HG02840 (cell line): ENCODE measurements at regions not wholly inside any gene's neighbourhood (a gene's known extent, or its start where the extent isn't known, plus 50 kb on each side); places are given as distances from the start of the nearest gene placed in this dataset.

ENCODE experiments used
- ATAC-seq: cut with Tn5 transposase; IDR thresholded peaks from one replicate; pipeline ENCODE4 v1.9.1; 2021; ENCODE audit warnings: mild to moderate bottlenecking, moderate library complexity, moderate number of reproducible peaks; ENCODE audit not compliant: unreplicated experiment, low FRiP score

- no peak for ATAC-seq
These were observed 251.7 kb downstream of the FZD1 start for GRCh38 chr7:91515961-91516360.

- ATAC-seq, result no peak
These were observed 253.1 kb downstream of the FZD1 start for GRCh38 chr7:91517201-91517785.

- ATAC-seq, result no peak
These were observed 253.8 kb downstream of the FZD1 start for GRCh38 chr7:91518058-91518457.

DNA sequence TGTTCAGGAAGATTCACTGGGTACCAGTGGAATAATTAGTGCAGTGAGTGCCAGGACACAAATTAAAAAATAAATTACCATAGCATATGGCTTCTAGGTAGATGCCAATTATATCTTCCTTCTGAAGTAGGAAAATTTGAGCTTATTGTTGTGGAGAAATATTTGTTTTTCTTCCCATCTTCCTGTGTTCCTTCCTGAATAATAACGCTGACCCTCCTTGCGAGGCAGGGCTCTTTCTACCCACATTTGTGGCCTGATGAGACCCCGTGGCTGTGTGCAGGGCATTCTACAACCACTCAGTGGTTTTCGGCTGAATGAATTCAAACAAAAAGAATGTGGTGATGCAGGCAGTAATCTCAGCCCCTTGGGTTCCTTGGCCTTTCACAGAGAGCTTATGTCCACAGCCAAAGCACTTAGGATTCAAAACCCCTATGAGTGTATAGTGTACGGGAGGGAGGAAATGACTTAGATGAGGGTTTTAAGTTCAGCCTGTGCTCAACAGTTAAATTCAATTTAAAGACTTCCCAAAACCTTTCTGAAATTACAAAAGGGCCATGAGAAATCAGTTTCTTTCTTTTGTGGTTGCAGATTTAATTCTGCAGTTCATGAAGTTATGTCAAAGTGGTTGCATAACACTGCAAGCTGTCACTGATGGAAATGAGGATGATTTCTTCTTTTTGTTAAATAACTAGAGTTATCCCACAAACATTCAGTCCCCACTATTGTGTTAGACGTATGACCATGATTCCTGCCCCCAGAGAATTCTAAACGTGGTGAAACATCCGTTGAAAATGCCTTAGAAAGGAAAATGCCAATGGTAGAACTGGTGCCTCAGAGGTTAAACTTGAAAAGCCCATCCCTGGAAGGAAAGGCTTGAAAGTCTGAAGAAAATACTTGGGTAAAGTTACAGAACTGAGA is 255.3 kb downstream of the FZD1 start:
- ATAC-seq, result no peak

DNA sequence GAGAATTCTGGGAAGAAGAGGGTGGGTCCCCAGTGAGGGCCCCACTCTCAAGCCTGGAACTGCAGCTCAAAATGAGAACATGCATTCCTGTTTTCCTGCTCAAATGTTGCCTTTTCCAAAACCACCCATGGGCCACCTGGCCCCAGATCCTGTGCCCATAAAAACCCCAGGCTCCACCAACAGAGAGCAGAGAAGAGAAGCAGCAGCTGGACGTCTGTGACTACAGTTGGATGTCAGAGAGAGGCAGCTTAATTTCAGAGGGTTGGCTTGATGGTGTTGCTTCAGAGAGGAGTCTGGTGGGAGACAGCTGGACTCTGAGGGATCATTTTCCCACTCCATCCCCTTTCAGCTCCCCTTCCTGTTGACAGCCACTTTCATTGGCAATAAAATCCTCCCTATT is 256.4 kb downstream of the FZD1 start:
- no peak for ATAC-seq

- no peak for ATAC-seq
These were observed 262.2 kb downstream of the FZD1 start for GRCh38 chr7:91526404-91526803.

DNA sequence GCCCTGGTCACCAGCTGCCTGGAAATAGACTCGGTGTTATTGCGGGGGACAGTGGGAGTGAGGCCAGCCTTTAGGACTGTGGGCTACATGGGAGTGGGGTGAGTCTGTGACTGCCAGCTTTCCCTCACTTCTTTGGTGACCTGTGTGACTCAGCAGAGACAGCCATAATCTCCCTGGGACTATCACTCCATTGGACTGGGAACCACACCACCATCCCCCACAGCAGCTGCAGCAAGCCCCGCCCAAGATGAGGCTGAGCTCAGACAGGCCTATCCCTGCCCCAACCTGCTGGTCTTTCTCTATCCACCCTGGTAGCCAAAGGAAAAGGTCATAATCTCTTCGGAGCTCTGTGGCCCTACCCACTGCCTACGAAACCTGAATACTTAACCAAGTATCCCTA is 263.2 kb downstream of the FZD1 start:
- ATAC-seq, result no peak

- ATAC-seq, result no peak
These were observed 269.8 kb downstream of the FZD1 start for GRCh38 chr7:91533996-91534395.

DNA sequence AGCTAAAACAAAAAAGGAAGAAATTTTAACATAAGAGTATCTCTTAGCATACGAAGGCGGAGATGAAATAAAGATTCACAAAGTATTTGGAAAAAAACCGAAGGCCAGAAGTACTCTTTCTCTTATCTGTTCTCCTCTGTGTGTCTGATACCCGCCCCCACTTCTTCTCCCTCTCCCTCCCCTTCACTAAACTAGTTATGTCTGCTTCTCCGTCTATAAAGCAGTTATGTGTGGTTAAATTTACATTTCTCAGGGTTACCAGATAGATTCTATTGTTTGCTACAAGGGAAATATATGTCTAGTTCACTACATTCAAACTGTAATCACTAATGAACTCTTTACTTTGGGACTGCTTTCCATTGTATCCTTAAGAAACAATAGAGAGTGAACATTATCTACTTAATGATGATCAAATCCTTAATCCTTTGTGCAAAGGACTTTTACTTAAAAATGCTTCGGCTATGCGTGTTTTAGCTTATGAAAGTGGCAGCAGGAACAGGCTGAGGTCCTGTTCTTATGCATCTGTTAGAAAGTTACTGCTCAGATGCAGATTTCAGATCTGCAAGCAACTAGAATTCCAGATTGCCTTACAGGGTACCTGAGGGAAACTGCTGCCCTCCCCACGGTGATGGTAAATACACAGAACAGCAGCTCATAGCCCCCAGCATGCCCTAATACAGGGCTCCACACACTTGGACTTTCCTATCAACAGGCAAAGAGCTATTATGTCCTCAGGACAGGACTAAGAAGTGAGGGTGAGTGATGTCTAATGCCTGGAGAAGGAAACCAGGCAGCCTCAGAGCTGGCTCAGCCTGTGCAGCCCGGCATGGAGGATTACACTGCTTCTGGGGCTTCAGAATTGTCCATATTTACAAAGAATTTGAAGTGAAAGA is 273.3 kb downstream of the FZD1 start:
- ATAC-seq, result no peak

- no peak for ATAC-seq
These were observed 277.4 kb downstream of the FZD1 start for GRCh38 chr7:91541641-91542040.

GRCh38 chr7:91543646-91544045 is 279.4 kb downstream of the FZD1 start:
- no peak for ATAC-seq

DNA sequence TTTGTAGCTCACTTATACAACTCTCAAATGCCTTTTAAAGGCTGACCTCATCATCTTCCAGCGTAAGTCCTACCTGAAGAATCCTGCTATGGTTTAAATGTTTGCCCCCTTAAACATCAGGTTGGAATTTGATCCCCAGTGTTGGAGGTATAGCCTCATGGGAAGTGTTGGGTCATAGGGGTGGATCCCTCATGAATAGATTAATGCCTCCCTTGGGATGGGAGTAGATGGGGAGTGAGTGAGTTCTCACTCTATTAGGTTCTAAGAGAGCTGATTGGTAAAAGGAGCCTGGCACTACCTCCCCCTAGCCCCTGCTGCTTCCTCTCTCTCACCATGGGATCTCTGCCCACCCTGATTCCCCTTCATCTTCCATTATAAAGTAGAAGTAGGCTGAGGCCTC is 285.6 kb downstream of the FZD1 start:
- ATAC-seq, result no peak

DNA sequence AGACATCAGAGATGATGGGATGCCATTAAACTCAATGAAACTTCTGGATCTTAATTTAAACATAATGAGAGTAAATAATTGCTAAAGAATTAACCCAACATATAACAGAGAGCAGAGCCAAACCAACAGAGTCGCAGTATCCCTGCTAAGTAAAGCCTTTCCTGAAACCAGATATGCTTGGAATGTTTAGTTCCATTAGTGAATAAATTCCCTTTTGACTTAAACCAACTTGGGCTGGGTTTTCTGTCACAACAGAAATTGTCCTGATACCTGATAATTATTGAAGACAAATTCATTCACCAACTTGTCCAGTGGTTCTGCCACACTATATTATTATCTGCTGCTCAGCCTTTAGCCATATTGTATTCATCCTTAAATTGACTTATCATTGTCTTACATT is 286.7 kb downstream of the FZD1 start:
- ATAC-seq, result no peak

- ATAC-seq, result no peak
These were observed 287.3 kb downstream of the FZD1 start for GRCh38 chr7:91551377-91552175.

DNA sequence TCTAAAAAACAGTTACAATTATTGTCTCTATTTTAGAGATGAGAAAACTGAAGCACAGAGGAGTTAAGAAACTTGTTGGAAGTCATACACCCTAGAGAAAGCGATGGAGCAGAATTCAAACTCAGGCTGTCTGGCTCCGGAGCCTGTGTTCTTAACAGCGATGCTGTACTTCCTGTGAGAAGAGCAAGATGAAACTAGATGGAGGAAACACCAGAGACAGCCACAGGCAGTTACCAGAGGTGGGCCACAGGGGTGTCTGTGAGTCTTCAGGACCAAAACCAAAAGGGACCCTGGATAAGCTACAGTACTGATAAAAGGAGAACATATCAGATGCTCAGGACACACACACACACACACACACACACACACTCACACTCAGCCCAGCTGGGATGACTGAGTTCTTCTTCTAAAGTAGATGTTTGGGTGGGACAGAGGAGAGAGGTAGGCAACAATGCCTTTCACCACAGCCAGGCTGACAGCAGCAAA is 289.2 kb downstream of the FZD1 start:
- ATAC-seq, result no peak

- no peak for ATAC-seq
These were observed 290.6 kb downstream of the FZD1 start for GRCh38 chr7:91554883-91555282.

- no peak for ATAC-seq
These were observed 292.0 kb downstream of the FZD1 start for GRCh38 chr7:91556239-91556638.

DNA sequence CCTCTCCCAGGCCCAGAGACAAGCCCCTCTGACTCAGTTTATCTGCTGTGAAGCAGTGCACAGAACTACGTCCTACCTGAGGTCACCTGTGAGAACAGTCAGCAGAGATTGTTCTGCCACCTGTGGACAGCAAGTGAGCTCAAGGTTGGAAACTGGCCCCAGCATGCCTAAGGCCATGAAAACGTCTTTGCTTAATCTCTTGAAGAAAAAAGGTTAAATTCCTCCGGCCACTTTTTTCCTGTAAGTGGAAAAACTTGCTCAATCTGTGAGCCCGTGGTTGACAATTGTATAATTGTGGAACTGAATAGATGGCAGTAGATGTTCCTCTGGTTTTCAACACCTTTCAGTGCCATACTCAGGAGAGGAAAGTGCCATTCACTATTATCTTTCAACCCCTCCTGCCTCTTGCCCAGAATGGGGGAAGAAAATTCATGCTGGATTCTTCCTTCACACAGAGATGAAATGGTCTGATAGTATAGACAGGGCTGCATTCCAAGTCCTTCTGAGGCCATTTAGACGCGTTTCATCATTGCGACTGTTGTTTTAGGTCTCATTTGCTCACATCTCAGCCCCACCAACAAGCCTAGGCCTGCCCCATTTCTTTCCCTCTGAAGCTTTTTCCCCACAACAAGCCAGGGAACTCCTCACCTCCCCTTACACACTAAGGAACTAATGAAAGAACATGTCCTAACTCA is 292.9 kb downstream of the FZD1 start:
- ATAC-seq, result no peak

DNA sequence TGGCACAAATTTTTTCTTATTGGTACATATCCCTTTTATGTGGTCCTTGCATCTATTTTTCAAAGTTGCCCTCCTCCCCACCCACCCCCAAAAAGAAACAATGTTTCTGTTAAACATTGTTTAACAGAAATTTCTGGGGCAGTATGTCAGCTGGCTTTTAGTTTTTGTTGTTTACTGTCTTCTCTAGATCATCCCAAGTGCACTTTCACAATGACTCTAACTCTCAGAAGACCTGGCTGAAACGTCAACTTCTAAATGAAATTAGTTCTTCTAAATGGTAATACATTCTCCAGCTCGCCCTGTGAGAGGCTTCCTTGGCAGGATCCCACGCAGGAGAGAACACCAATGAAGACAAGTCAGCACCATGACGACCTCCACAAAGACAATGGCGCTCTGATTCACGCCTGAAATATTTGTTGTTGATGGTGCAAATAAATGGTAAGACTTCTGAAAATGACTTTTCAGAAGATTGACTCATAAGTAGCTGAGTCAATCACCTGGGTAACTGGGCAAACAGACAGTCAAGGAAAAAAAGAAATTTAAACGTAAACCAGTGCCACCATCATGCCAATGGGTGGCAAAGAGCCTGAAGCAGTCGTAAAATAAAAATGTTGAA is 293.7 kb downstream of the FZD1 start:
- peak; percentile 75 for ATAC-seq
